Ureter (tissue), 1 donor: ENCODE measurements at regions not wholly inside any gene's neighbourhood (a gene's known extent, or its start where the extent isn't known, plus 50 kb on each side); places are given as distances from the start of the nearest gene placed in this dataset.

ENCODE experiments used
- DNase-seq: peaks from one replicate; pipeline ENCODE4 v3.0.0-alpha.2; 2020; ENCODE audit warnings: low spot score
- donor health status: DM: yes; HTN: yes; CAD: no.

DNA sequence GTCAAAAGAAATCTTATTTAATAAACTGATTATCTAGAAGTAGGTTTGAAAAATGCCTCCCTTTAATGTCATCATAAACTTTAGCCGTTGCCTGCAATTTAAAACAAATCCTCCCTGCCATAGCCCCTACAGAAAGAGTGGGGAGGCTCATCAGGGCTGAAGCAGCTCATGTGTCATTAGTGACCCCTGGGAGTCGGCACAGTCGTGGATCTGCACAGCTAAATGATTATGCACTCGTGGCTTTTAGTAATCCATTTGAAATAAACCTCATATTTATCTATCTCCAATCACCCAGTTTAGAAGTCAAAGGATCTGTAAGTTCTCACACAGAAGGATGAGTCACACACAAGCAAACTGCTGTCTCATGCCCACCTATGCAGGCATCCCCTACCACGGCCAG, 277.3 kb downstream of the SS18 start:
- no peak for DNase-seq

DNA sequence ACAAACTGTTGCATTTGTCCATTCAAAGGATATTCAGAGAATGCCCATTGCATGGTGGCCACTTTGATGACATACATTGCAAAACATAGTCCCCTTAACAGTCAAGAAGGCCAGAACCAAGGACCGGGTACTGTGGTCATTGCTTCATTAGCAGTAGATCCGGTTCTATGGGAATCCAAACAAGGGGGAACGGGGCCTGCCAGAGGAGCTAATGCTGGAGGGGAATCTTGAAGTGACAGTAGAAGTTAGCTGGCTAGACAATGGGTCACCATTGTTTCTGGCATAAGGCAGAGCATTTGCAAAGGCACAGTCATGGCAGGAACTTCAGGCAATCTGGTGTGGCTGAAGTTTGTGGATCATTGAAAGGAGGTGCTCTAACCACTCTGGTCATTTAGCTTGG, 279.7 kb downstream of the SS18 start:
- no peak for DNase-seq

DNA sequence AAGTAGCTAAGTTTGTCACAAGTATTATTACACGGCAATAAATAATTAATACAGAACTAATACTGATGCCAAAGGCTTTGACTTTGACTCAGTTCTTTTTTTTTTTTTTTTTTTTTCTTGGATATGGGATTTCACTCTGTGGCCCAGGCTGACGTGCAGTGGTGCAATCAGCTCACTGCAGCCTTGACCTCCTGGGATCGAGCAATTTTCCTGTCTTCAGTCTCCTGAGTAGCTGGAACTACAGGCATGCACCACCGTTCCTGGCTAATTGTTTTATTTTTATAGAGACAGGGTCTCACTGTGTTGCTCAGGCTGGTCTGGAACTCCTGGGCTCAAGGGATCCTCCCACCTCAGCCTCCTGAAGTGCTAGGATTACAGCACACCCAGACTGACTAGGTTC, 284.5 kb downstream of the SS18 start:
- DNase-seq = no peak

DNA sequence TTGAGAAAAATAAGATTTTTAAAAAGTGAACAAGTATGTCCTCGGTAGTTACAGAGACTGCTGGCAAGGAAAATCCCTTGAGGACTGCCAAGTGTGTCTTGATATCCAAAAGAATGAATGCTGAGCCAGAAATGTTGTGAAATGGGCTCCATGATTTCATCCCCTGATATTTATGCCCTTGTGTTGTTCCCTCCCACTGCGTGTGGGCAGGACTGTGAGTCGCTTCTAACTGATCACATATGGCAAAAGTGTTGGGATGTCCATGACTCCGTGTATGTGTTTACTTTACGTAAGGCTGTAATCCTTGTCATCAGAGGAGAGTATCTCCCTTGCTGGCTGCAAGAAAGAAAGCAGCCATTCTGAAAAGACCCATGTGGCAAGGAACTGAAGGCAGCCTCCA, 285.1 kb downstream of the SS18 start:
- DNase-seq = no peak

DNA sequence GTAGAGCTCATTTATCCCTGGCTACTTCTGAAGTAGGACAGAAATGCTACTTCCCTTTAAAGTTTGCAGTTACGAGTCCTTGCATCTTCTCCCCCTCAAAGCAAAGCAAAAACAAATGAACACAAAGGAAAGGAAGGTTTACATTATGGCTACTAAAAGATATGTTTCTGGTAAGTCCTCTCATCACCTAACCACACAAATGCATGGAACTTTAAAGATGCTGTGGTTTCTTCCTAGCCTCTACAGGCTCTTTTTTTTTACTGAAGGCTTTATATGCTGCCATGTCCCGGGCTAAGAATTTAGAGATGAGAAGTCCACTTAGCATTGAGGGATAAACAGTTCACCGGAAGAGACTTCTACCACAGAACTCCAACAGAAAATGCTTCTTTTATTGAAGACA, 291.2 kb downstream of the SS18 start:
- no peak for DNase-seq

DNA sequence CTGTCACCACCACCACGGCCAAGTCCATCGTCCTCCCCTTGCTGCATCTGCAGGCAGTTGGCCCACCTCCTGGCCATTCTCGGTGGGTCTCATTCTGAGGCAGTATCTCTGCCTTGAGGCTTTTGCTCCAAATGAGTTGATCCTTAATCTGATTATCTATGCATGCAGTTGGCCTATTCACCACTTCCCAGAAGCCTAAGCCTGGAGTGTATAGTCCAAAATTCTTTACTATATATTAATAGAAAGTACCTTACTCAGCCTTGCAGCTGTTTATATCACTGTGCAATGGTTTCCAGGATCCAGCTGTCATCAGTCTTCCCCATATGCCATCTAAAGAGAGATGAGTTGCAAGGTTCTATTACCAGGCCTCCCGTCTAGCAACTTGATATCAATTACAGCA, 292.4 kb downstream of the SS18 start:
- DNase-seq = no peak

DNA sequence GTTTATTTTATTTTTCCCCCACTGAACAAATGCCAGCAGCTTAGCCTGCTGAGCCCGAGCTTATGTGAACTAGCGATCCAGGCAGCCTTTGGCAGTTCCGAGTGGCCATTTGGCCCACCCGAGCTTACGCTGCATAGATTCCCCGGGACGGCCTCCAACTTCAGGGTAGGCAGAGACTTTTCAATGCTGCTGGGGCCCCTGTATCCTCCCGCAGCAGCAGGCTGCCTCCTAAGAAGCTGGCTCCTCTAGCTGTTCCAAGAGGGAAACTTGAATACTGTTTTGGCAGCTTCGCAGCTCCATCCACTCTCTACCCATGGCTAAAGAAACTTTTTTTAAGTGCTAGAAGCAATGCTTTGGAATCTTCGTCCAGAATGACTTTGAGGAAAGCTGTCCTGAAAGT, 295.2 kb downstream of the SS18 start:
- DNase-seq = no peak

DNA sequence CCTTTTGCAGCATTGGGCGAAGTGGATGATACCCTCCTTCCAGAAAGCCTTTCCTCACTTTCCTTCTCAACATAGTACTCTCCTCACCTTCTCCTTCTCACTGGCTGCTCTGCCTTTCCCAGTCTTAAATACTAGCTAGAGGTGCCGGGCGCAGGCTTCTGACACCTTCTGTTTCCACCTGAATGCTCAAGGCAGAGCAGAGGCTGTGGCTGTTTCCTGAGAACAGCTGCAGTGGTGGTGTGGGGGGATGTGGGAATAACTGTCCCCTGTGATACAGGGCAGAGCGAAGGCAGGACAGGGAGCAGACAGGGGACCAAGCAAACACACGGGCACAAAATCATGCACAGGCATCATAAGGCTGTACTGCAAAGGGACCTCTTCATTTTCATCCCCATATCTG, 303.1 kb downstream of the SS18 start:
- DNase-seq = no peak

DNA sequence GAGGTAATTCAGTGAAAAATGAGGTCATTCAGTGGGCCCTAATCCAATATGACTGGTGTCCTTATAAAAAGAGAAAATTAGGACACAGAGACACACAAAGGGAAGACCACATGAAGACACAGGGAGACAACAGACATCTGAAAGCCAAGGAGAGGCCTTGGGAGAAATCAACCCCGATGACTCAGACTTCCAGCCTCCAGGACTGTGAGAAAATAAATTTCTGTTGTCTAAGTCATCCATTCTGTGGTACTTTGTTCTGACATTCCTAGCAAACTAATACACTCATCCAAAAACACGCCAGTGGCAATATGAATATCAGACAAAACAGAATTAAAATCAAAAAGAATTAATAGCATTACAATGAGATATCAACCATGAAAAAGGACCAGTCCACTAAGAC, 303.7 kb downstream of the SS18 start:
- DNase-seq = no peak

DNA sequence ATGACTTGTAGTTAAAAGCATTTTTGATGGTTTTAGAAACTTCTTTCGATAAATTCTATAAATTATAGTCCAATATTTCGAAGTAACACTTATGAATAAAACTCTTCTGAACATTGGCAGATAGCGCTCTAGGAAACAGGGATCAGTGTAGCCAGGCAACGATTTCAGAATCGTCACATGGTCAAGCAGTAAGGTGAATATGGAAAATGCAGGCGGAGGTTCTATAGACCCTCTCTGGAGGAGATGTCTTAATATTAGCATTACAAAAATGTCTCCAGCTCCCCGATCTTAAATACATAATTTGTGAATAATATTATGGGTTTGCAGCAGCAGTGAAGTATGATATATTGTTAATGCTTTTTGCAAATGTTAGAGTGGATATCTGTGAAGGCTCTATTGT, 310.3 kb downstream of the SS18 start:
- DNase-seq = no peak

DNA sequence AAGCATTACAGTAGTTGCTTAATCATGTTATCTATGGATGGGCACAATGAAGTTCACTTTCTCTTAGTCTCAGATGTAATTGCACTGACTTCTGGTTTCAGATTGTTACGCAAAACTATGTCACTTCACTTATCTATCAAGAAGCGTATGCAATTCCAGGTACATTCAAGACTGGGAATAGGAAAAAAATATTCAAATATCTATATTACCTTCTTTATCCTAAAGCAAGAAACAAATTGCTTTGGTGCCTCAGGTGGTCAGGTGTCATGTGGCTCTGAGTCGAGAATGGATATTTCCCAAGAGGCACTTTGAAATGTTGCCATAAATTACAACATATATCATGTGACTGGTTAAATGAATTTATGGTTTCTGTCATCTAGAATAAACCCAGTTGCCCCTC, 318.6 kb downstream of the SS18 start:
- no peak for DNase-seq

DNA sequence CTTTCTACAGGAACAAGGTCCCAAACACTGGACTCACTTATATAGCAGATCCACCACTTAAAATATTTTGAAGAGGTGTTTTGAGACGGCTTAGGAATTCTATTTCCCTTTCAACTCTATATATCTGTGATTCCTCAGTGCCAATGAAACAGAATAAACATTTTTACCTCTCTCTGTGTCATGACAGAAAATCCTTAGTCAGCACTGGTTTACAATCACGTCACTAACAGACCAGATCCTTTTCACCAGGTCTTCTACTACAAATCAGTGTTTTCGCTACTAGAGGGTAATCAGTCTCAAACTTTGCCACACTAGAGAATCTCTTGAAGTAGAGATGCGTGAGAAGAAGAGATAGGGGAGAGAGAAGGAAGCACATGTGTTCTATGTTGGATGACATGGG, 325.6 kb downstream of the SS18 start:
- DNase-seq = no peak

DNA sequence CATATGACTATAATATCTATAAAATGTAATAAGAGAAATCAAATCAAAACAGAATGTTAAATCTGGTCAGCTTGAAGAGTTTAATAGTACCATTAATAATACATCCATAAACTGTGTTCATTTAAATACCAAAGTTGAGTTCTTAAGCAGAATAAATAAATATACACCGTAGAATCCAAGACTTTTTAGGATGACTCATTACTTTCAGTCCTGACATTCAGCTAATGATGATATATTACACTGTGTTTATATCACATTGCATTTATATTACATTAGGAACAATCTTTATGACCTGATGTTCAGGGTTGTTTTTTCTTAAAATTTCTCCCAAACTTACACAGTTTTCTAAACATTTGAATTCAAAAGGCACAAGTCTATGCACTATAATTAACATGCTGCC, 331.3 kb downstream of the SS18 start:
- DNase-seq = no peak

DNA sequence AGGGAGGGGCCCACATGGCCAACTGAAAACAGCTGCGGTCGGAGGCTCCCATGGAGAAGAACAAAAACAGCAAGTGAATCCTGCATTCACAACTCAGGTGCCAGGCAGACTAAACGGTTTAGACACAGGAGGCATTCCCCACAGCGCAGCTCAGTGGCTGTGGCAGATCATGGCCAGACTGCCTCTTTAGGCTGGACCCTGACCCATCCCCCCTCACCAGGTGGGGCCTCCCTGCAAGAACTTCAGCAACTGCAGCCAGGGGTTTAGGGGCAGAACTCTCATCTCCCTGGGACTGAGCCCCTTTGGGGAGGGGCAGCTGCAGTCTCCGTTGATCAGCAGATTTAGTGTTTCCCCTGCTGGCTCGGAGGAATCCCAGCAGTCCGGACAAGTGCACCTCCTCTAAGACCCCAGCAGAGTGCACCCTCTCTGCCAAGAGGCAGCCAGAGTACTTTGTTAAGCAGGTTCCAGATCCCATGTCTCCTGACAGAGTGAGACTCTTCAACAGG, 346.7 kb downstream of the SS18 start:
- no peak for DNase-seq

DNA sequence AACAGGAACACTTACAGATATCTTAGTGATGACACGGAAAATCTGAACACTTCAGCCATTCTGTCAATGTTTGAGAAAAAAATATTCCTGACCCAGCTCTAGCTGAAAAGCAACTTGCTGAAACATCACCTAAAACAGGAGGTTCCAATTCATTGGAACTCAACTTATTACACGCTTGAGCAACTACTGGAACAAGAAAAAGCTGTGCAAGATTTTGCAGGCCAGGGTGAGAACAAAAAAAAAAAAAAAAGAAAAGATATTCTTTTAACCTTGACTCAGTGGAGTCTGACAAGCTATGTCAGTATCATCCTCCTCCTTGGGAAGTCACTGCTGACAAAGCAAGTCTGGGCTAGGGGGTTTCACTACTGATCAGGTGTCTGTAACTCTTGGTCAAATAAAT, 351.0 kb downstream of the SS18 start:
- no peak for DNase-seq

DNA sequence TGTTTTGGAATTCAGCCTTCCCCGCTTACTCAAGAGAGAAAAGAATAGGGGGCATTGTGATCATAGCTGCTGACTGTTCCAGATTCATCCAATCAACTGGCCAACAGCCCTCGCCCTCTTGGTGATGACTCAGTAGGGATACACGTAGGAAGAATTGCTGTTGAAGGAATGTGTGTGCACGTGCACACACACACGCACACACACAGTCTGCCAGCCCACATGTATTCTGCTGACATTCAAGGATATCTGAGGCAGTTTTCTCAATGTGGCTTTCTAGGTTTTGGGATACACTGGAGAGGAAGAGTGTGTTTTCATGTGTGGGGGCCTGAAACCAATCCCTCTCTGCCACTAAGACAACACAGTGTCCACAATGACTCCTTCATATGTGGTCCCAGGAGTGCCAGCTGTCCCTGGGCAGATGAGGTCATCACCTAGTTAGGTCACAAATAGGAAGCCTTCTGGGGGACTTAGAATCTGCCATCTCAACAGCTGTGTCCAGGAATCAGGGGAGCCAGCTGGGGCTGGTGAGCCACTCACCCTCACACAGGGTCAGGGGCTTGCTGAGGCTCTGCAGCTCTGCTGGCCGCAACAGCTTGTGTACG, 352.6 kb downstream of the SS18 start:
- DNase-seq = no peak

DNA sequence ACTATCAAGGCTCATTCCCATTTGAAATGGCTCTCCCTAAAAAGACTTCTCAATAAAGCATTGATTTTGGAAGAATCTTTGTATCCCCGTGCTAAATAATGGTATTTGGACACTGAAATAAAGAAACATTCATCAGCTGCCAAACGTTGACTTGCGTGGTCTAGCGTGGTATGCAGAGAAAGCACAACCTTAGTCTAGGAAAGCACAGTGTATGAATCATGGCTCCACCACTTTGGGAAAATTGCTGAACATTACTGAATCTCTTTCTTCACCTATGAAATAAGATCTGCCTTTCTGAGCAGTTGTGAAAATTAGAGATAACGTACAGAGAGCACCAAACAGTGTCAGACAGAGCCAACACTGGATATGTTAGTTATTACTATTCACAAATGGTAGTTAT, 353.9 kb downstream of the SS18 start:
- DNase-seq = no peak

DNA sequence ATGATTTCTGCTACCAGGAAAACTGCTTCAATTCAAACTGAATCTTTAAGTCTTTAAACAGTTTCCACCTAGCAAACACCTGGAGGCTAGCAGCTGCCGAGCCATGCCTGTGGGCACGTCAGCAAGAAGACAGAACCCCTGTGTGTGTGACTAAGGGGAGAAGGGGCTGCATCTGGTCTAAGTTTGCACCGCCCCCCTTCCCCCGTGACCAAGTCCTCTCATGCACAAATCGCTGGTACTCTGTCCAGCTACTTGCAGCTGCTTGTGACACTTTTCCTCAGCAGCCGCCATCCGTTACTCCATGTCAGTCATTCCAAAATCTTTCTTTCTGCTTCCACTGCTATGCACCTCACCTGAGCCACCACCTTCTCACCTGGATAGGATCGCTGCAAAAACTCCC, 355.0 kb downstream of the SS18 start:
- DNase-seq = no peak

DNA sequence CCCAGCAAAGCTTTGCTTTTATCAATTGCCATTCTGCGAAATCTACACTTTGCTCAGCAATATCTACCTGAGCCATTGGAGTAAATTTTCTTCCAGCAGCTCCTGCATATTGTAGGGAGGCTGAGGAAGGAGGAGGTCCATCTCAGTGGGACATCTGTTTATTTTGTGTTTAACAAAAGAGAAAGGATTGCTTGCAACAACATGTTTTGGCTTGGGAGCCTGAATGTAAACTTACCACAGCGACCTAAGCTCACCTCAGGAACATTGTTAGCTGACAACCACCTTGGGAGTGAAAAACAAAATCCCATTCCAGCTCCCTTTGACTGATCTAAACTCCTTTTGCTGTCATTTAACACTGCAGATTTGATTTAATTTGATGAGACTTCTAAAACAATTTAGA, 356.1 kb downstream of the SS18 start:
- no peak for DNase-seq

DNA sequence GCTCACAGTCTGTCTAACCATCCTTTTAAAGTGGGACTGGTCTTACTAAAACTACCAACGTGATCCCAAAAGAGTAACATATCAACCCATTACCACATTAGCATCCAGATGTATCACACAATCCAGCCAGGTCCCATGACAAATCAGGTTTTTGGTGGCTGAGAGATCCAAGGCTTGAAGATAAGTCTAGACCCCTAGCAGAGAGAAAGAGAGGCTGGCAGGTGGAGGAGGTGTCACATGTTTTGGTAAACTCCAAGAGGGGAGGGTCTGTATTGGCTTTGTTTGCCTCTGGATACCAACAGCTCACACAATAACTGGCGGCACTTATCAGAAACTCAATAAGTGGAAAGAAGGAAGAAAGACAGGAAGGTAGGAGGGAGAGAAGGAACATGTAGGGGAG, 357.6 kb downstream of the SS18 start:
- no peak for DNase-seq

DNA sequence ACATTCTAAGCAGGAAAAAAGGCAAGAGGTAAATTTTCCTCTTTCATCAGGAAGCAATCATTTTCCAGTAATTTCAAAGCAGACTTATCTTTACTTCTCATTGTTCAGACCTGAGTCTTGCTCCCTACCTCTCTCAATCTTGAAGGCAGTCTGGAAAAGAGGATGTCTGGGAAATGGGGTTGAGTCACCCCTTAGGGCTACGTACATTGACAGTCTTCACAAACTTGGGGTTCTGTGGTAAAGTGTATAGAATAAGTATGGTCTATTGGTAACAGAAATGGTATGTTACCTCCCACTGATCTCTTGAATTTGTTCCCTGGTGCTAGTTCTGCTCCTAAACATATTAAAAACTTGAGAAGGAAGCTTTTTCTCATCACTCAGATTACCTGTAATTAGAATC, 361.3 kb downstream of the SS18 start:
- no peak for DNase-seq

DNA sequence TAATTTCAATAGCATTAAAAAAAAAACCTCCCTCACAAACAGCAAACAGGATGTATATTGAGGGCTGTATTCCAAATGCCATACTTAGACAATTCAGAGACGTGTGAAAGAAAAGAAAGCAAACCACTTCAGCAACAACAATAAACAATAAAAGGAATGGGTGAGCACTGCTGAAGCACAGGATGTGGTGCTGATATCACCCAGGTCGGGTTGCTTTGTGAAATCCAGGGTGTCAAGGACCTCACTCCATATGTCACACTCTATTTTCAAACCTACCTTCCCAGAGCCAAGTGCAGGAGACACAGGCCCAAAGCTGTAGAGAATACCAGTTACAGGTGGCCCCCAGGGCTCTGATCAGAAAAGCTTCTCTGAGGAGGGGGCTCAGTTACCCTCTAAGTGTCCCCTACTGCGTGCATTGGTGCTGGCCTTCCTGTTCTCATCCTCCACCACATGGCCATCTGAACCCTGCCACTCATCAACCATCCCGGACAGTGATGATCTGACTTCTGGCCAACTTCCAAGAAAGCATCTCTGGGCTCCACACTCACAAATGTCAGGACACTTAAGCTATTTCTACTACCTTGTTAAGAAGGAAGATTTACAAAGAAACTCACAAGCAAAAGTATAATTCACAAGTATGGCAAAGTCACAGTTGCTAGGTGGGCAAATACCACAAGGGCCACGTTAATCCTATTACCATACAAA, 363.0 kb downstream of the SS18 start:
- no peak for DNase-seq

DNA sequence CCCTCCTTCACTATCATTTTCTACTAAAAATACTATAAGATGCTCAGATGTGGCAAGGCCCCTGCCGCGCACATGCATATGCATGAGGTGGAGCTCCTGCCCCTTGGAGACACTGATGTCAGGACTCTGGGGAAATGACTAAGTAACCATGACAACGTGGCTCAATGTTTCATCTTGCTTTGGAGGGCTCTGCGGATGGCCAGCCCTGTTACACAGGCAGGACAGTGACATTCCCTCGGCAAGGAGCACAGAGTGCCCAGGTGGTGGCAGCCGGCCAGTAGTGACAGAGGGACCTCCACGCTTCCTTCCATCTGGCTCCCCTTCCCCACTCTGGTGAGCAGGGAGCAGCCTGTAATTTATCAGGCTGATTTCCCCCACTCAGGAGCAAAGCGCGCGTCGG, 364.1 kb downstream of the SS18 start:
- DNase-seq = no peak

DNA sequence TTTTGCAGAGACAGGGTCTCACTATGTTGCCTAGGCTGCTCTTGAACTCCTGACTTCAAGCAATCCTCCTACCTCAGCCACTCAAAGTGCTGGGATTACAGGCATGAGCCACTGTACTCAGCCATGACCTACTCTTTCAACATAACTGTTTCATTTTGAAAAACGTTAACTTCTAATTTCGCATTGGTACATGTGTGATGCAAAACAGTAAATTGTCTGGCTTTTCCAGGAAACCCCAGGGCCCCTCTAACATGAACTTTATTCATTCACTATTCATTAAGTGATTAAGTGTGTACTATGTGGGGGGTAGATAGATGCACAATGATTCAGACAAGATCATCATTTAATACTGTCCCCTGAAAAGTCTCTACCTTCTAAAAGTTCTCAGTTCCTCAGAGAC, 364.9 kb downstream of the SS18 start:
- no peak for DNase-seq
